H1 (cell line): ENCODE measurements at regions not wholly inside any gene's neighbourhood (a gene's known extent, or its start where the extent isn't known, plus 50 kb on each side); places are given as distances from the start of the nearest gene placed in this dataset.

Source experiments
- GTF2F1 ChIP-seq: IDR thresholded peaks from 2 replicates; pipeline ENCODE4 v1.6.1; 2012; ENCODE audit warnings: low read depth, low read length, improper control_type of control experiment, borderline replicate concordance
- KDM1A ChIP-seq: fragments of 200-600, 300-600 bp; sonication (generic); IDR thresholded peaks from 2 replicates; pipeline ENCODE4 v1.7.1; 2016; ENCODE audit warnings: mild to moderate bottlenecking, low read length, borderline replicate concordance
- NRF1 ChIP-seq: IDR thresholded peaks from 2 replicates; pipeline ENCODE4 v1.6.1; 2011; ENCODE audit warnings: mild to moderate bottlenecking, low read depth, low read length, improper control_type of control experiment
- TF ChIP-seq, protein P1 (sequence below): fragments of 300-600 bp; sonication (generic); IDR thresholded peaks from 2 replicates; pipeline ENCODE4 v1.7.1; 2012; ENCODE audit warnings: low read length, moderate library complexity, mild to moderate bottlenecking, inconsistent platforms; ENCODE audit not compliant: insufficient replicate concordance

DNA sequence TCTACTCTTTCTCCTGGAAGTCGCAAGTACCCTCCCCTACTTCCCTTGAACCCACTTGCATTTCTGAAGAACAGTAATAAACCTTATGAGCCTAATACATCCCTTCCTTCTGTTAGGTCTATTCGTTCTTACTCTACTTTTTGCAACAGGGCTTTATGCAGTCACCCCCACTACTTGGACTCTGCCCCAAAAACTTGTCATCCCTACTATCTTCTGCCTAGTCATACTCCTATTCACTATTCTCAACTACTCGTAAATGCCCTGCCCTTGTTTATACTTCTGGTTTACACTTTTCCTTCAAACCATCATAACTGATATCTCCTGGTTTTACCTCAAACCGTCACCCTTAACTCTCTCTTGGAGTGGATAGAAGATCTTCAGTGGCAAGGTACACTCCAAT lies 55.2 kb upstream of the SLIT2 start (continued):
- TF ChIP-seq, protein P1, sequence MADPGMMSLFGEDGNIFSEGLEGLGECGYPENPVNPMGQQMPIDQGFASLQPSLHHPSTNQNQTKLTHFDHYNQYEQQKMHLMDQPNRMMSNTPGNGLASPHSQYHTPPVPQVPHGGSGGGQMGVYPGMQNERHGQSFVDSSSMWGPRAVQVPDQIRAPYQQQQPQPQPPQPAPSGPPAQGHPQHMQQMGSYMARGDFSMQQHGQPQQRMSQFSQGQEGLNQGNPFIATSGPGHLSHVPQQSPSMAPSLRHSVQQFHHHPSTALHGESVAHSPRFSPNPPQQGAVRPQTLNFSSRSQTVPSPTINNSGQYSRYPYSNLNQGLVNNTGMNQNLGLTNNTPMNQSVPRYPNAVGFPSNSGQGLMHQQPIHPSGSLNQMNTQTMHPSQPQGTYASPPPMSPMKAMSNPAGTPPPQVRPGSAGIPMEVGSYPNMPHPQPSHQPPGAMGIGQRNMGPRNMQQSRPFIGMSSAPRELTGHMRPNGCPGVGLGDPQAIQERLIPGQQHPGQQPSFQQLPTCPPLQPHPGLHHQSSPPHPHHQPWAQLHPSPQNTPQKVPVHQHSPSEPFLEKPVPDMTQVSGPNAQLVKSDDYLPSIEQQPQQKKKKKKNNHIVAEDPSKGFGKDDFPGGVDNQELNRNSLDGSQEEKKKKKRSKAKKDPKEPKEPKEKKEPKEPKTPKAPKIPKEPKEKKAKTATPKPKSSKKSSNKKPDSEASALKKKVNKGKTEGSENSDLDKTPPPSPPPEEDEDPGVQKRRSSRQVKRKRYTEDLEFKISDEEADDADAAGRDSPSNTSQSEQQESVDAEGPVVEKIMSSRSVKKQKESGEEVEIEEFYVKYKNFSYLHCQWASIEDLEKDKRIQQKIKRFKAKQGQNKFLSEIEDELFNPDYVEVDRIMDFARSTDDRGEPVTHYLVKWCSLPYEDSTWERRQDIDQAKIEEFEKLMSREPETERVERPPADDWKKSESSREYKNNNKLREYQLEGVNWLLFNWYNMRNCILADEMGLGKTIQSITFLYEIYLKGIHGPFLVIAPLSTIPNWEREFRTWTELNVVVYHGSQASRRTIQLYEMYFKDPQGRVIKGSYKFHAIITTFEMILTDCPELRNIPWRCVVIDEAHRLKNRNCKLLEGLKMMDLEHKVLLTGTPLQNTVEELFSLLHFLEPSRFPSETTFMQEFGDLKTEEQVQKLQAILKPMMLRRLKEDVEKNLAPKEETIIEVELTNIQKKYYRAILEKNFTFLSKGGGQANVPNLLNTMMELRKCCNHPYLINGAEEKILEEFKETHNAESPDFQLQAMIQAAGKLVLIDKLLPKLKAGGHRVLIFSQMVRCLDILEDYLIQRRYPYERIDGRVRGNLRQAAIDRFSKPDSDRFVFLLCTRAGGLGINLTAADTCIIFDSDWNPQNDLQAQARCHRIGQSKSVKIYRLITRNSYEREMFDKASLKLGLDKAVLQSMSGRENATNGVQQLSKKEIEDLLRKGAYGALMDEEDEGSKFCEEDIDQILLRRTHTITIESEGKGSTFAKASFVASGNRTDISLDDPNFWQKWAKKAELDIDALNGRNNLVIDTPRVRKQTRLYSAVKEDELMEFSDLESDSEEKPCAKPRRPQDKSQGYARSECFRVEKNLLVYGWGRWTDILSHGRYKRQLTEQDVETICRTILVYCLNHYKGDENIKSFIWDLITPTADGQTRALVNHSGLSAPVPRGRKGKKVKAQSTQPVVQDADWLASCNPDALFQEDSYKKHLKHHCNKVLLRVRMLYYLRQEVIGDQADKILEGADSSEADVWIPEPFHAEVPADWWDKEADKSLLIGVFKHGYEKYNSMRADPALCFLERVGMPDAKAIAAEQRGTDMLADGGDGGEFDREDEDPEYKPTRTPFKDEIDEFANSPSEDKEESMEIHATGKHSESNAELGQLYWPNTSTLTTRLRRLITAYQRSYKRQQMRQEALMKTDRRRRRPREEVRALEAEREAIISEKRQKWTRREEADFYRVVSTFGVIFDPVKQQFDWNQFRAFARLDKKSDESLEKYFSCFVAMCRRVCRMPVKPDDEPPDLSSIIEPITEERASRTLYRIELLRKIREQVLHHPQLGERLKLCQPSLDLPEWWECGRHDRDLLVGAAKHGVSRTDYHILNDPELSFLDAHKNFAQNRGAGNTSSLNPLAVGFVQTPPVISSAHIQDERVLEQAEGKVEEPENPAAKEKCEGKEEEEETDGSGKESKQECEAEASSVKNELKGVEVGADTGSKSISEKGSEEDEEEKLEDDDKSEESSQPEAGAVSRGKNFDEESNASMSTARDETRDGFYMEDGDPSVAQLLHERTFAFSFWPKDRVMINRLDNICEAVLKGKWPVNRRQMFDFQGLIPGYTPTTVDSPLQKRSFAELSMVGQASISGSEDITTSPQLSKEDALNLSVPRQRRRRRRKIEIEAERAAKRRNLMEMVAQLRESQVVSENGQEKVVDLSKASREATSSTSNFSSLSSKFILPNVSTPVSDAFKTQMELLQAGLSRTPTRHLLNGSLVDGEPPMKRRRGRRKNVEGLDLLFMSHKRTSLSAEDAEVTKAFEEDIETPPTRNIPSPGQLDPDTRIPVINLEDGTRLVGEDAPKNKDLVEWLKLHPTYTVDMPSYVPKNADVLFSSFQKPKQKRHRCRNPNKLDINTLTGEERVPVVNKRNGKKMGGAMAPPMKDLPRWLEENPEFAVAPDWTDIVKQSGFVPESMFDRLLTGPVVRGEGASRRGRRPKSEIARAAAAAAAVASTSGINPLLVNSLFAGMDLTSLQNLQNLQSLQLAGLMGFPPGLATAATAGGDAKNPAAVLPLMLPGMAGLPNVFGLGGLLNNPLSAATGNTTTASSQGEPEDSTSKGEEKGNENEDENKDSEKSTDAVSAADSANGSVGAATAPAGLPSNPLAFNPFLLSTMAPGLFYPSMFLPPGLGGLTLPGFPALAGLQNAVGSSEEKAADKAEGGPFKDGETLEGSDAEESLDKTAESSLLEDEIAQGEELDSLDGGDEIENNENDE, result no peak
- TF ChIP-seq GTF2F1 (no peak), NRF1 (no peak), KDM1A (no peak)
- TF ChIP-seq, all 59 proteins: peak for 0
